ENCODE measurements at regions not wholly inside any gene's neighbourhood (a gene's known extent, or its start where the extent isn't known, plus 50 kb on each side); places are given as distances from the start of the nearest gene placed in this dataset.

- TF ChIP-seq HOMEZ (CRISPR knock-in tag; IDR thresholded peaks at IDR 0.05) (no peak), NEUROD1 (IDR thresholded peaks at IDR 0.05; ENCODE audit: borderline replicate concordance, low read depth, low read length, partially characterized antibody) (no peak), REST (IDR thresholded peaks at IDR 0.05; ENCODE audit: borderline replicate concordance) (no peak), REST (CRISPR knock-in tag; IDR thresholded peaks at IDR 0.05; ENCODE audit: low read depth) (no peak)
Measured at GRCh38 chrX:139191746-139192385, 338.7 kb upstream of the F9 start (continued).
